ENCODE measurements at regions not wholly inside any gene's neighbourhood (a gene's known extent, or its start where the extent isn't known, plus 50 kb on each side); places are given as distances from the start of the nearest gene placed in this dataset.

DNA sequence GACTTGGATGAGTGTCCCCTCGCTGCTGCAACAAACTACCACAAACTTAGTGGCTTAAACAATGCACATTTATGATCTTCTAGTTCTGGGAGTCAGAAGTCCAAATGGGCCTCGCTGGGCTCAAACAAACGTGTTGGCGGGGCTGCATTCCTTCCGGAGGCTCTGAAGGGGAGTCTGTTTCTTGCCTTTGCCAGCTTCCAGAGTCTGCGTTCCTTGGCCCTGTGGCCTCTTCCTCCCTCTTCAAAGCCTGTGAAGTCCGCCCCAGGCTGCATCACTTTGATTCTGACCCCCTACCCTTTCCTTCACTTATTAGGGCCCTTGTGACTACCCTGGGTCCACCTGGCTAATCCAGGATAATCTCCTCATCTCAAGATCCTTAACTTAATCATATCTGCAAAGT lies 80.3 kb upstream of the NECTIN1 start:
- DNase-seq (ENCODE audit: low spot score) (no peak), ATAC-seq (no peak)
- Histone ChIP-seq H2AFZ (no peak overlapping the region), H3F3A (replicated peaks; ENCODE audit: low read depth) (no peaks in the 10 kb centered on the region), H4K20me1 (replicated peaks; ENCODE audit: insufficient read depth) (no peaks in the 10 kb centered on the region), H3K4me3 (no peak overlapping the region), H3K4me1 (ENCODE audit: insufficient read depth) (no peaks in the 10 kb centered on the region), H3K36me3 (ENCODE audit: insufficient read depth) (no peaks in the 10 kb centered on the region), H3K79me2 (replicated peaks; ENCODE audit: insufficient read depth) (no peaks in the 10 kb centered on the region), H3K27me3 (ENCODE audit: insufficient read depth) (no peaks in the 10 kb centered on the region), H3K4me2 (no peak overlapping the region), H3K27ac (ENCODE audit: low read depth) (no peak overlapping the region), H3K9me2 (ENCODE audit: insufficient read depth) (no peaks in the 10 kb centered on the region; the same call in 1 of the 2 replicates)
- Mint-ChIP-seq H3K27ac (no peak overlapping the region; the same call in 1 of the 2 replicates), H3K4me1 (no peaks in the 10 kb centered on the region), H3K27me3 (ENCODE audit: insufficient read depth, low read depth, poor library complexity) (peaks cover 13% of the 10 kb centered on the region), H3K36me3 (ENCODE audit: low read depth) (no peaks in the 10 kb centered on the region), H3K4me3 (no peak overlapping the region), H3K9me3 (peaks cover 9% of the 10 kb centered on the region)
- TF ChIP-seq JUNB (IDR thresholded peaks at IDR 0.05; ENCODE audit: unreplicated experiment) (no peak), NANOG (IDR thresholded peaks at IDR 0.05; ENCODE audit: borderline replicate concordance) (no peak), STAT1 (IDR thresholded peaks at IDR 0.05; ENCODE audit: unreplicated experiment) (no peak), ZNF331 (CRISPR knock-in tag; IDR thresholded peaks at IDR 0.05; ENCODE audit: low read depth) (no peak), EZH2 (IDR thresholded peaks at IDR 0.05; ENCODE audit: low read depth, unreplicated experiment) (no peak), EZH2phosphoT487 (IDR thresholded peaks at IDR 0.05; ENCODE audit: unreplicated experiment) (no peak)
- TF ChIP-seq, protein P1, sequence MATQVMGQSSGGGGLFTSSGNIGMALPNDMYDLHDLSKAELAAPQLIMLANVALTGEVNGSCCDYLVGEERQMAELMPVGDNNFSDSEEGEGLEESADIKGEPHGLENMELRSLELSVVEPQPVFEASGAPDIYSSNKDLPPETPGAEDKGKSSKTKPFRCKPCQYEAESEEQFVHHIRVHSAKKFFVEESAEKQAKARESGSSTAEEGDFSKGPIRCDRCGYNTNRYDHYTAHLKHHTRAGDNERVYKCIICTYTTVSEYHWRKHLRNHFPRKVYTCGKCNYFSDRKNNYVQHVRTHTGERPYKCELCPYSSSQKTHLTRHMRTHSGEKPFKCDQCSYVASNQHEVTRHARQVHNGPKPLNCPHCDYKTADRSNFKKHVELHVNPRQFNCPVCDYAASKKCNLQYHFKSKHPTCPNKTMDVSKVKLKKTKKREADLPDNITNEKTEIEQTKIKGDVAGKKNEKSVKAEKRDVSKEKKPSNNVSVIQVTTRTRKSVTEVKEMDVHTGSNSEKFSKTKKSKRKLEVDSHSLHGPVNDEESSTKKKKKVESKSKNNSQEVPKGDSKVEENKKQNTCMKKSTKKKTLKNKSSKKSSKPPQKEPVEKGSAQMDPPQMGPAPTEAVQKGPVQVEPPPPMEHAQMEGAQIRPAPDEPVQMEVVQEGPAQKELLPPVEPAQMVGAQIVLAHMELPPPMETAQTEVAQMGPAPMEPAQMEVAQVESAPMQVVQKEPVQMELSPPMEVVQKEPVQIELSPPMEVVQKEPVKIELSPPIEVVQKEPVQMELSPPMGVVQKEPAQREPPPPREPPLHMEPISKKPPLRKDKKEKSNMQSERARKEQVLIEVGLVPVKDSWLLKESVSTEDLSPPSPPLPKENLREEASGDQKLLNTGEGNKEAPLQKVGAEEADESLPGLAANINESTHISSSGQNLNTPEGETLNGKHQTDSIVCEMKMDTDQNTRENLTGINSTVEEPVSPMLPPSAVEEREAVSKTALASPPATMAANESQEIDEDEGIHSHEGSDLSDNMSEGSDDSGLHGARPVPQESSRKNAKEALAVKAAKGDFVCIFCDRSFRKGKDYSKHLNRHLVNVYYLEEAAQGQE (IDR thresholded peaks at IDR 0.05; ENCODE audit: unreplicated experiment), result no peak
- TF ChIP-seq, protein P2, sequence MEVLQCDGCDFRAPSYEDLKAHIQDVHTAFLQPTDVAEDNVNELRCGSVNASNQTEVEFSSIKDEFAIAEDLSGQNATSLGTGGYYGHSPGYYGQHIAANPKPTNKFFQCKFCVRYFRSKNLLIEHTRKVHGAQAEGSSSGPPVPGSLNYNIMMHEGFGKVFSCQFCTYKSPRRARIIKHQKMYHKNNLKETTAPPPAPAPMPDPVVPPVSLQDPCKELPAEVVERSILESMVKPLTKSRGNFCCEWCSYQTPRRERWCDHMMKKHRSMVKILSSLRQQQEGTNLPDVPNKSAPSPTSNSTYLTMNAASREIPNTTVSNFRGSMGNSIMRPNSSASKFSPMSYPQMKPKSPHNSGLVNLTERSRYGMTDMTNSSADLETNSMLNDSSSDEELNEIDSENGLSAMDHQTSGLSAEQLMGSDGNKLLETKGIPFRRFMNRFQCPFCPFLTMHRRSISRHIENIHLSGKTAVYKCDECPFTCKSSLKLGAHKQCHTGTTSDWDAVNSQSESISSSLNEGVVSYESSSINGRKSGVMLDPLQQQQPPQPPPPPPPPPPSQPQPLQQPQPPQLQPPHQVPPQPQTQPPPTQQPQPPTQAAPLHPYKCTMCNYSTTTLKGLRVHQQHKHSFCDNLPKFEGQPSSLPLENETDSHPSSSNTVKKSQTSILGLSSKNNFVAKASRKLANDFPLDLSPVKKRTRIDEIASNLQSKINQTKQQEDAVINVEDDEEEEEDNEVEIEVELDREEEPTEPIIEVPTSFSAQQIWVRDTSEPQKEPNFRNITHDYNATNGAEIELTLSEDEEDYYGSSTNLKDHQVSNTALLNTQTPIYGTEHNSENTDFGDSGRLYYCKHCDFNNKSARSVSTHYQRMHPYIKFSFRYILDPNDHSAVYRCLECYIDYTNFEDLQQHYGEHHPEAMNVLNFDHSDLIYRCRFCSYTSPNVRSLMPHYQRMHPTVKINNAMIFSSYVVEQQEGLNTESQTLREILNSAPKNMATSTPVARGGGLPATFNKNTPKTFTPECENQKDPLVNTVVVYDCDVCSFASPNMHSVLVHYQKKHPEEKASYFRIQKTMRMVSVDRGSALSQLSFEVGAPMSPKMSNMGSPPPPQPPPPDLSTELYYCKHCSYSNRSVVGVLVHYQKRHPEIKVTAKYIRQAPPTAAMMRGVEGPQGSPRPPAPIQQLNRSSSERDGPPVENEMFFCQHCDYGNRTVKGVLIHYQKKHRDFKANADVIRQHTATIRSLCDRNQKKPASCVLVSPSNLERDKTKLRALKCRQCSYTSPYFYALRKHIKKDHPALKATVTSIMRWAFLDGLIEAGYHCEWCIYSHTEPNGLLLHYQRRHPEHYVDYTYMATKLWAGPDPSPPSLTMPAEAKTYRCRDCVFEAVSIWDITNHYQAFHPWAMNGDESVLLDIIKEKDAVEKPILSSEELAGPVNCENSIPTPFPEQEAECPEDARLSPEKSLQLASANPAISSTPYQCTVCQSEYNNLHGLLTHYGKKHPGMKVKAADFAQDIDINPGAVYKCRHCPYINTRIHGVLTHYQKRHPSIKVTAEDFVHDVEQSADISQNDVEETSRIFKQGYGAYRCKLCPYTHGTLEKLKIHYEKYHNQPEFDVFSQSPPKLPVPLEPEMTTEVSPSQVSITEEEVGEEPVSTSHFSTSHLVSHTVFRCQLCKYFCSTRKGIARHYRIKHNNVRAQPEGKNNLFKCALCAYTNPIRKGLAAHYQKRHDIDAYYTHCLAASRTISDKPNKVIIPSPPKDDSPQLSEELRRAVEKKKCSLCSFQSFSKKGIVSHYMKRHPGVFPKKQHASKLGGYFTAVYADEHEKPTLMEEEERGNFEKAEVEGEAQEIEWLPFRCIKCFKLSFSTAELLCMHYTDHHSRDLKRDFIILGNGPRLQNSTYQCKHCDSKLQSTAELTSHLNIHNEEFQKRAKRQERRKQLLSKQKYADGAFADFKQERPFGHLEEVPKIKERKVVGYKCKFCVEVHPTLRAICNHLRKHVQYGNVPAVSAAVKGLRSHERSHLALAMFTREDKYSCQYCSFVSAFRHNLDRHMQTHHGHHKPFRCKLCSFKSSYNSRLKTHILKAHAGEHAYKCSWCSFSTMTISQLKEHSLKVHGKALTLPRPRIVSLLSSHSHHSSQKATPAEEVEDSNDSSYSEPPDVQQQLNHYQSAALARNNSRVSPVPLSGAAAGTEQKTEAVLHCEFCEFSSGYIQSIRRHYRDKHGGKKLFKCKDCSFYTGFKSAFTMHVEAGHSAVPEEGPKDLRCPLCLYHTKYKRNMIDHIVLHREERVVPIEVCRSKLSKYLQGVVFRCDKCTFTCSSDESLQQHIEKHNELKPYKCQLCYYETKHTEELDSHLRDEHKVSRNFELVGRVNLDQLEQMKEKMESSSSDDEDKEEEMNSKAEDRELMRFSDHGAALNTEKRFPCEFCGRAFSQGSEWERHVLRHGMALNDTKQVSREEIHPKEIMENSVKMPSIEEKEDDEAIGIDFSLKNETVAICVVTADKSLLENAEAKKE (CRISPR knock-in tag; IDR thresholded peaks at IDR 0.05), result no peak
- TF ChIP-seq, protein P3, sequence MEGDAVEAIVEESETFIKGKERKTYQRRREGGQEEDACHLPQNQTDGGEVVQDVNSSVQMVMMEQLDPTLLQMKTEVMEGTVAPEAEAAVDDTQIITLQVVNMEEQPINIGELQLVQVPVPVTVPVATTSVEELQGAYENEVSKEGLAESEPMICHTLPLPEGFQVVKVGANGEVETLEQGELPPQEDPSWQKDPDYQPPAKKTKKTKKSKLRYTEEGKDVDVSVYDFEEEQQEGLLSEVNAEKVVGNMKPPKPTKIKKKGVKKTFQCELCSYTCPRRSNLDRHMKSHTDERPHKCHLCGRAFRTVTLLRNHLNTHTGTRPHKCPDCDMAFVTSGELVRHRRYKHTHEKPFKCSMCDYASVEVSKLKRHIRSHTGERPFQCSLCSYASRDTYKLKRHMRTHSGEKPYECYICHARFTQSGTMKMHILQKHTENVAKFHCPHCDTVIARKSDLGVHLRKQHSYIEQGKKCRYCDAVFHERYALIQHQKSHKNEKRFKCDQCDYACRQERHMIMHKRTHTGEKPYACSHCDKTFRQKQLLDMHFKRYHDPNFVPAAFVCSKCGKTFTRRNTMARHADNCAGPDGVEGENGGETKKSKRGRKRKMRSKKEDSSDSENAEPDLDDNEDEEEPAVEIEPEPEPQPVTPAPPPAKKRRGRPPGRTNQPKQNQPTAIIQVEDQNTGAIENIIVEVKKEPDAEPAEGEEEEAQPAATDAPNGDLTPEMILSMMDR (conservative IDR thresholded peaks at IDR 0.05; ENCODE audit: low read depth in 2 of 2), result no peak
- TF ChIP-seq, protein P4, sequence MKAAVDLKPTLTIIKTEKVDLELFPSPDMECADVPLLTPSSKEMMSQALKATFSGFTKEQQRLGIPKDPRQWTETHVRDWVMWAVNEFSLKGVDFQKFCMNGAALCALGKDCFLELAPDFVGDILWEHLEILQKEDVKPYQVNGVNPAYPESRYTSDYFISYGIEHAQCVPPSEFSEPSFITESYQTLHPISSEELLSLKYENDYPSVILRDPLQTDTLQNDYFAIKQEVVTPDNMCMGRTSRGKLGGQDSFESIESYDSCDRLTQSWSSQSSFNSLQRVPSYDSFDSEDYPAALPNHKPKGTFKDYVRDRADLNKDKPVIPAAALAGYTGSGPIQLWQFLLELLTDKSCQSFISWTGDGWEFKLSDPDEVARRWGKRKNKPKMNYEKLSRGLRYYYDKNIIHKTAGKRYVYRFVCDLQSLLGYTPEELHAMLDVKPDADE (IDR thresholded peaks at IDR 0.05), result no peak
